GM12872 (cell line): ENCODE measurements at regions not wholly inside any gene's neighbourhood (a gene's known extent, or its start where the extent isn't known, plus 50 kb on each side); places are given as distances from the start of the nearest gene placed in this dataset.

ENCODE experiments used
- CTCF ChIP-seq: IDR thresholded peaks from 3 replicates; pipeline ENCODE4 v1.5.1; 2011; ENCODE audit warnings: low read depth, mild to moderate bottlenecking, low read length, moderate library complexity; ENCODE audit not compliant: insufficient read depth

- no peak for TF ChIP-seq CTCF
Observed at GRCh38 chr9:38127271-38127839, 58.3 kb upstream of the SHB start.

- TF ChIP-seq CTCF = no peak
Observed at GRCh38 chr9:38126730-38127129, 57.7 kb upstream of the SHB start.

GRCh38 chr9:38125889-38126288 lies 56.9 kb upstream of the SHB start:
- no peak for TF ChIP-seq CTCF

- no peak for TF ChIP-seq CTCF
Observed at GRCh38 chr9:38120961-38121360, 51.9 kb upstream of the SHB start.

GRCh38 chr9:38119560-38120236 lies 50.7 kb upstream of the SHB start:
- no peak for TF ChIP-seq CTCF

- no peak for TF ChIP-seq CTCF
Observed at GRCh38 chr9:38118862-38119438, 49.9 kb upstream of the SHB start.
